ENCODE measurements at regions not wholly inside any gene's neighbourhood (a gene's known extent, or its start where the extent isn't known, plus 50 kb on each side); places are given as distances from the start of the nearest gene placed in this dataset.

DNA sequence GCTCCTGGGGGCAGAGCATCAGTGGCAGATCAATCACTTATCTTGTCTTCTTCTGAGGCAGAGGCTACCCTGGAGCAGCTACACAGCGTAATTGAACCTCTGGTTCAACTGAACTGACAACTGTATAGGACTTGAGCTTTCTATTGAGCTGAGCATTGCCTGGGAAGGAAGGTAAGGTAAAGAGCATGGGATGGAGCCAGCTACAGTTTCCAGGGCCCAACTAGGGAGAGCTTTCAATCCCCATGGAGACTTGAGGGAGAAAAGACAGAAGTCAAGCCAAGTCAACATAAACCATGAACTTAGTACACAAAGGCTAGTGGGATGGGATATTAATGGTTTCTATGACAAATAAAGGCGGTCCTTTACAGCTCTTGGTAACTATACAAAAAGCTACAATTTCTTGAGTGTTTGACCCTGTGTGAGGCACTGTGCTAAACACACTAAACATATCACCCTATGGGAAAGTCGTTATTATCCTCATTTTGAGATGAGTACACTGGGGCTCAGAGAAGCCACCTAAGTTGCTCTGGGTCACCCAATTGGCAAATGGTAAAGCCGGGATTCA is 140.7 kb upstream of the SLC22A23 start (continued):
- no peak for TF ChIP-seq STAT6 (CRISPR knock-in tag; conservative IDR thresholded peaks at IDR 0.05; ENCODE audit: low read depth)
- no peak for TF ChIP-seq NR3C1 (CRISPR knock-in tag; conservative IDR thresholded peaks at IDR 0.05; ENCODE audit: low read depth)
- TF ChIP-seq ELF4 (CRISPR knock-in tag; IDR thresholded peaks at IDR 0.05; ENCODE audit: low read depth): no peak
- TF ChIP-seq ZNF138 (CRISPR knock-in tag; conservative IDR thresholded peaks at IDR 0.05): no peak
- no peak for TF ChIP-seq AR (CRISPR knock-in tag; IDR thresholded peaks at IDR 0.05)
- no peak for TF ChIP-seq ZNF396 (CRISPR knock-in tag; IDR thresholded peaks at IDR 0.05; ENCODE audit: borderline replicate concordance)
- TF ChIP-seq, protein P1, sequence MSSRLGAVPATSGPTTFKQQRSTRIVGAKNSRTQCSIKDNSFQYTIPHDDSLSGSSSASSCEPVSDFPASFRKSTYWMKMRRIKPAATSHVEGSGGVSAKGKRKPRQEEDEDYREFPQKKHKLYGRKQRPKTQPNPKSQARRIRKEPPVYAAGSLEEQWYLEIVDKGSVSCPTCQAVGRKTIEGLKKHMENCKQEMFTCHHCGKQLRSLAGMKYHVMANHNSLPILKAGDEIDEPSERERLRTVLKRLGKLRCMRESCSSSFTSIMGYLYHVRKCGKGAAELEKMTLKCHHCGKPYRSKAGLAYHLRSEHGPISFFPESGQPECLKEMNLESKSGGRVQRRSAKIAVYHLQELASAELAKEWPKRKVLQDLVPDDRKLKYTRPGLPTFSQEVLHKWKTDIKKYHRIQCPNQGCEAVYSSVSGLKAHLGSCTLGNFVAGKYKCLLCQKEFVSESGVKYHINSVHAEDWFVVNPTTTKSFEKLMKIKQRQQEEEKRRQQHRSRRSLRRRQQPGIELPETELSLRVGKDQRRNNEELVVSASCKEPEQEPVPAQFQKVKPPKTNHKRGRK (CRISPR knock-in tag; IDR thresholded peaks at IDR 0.05; ENCODE audit: borderline replicate concordance): no peak

GRCh38 chr6:3596766-3597165 is 139.9 kb upstream of the SLC22A23 start:
- peaks cover 3% of the 10 kb centered on the region; the same call in 1 of the 2 replicates for H3K27me3 Mint-ChIP-seq (ENCODE audit: low read depth)
- peaks cover 6% of the 10 kb centered on the region; the same call in 1 of the 2 replicates for H3K36me3 Mint-ChIP-seq
- H3K4me1 Mint-ChIP-seq: no peaks in the 10 kb centered on the region
- H3K27ac Mint-ChIP-seq: no peak overlapping the region
- ChIA-PET POLR2A (no interaction called here), CTCF (interaction anchor here (1.3 kb wide), 2 partner anchors 28 to 345 kb away, joined by 3 read pairs; no protein-coding TSS in a partner anchor)
- H3K9me3 Mint-ChIP-seq: peaks cover 9% of the 10 kb centered on the region
- DNase-seq (ENCODE audit: low spot score): no peak
- H3K4me3 Mint-ChIP-seq: no peak overlapping the region
- ATAC-seq: no peak
- TF ChIP-seq ZNF219 (CRISPR knock-in tag; IDR thresholded peaks at IDR 0.05; ENCODE audit: borderline replicate concordance): no peak
- TF ChIP-seq SOX15 (CRISPR knock-in tag; IDR thresholded peaks at IDR 0.05): no peak
- TF ChIP-seq STAT6 (CRISPR knock-in tag; conservative IDR thresholded peaks at IDR 0.05; ENCODE audit: low read depth): no peak
- TF ChIP-seq, protein P2, sequence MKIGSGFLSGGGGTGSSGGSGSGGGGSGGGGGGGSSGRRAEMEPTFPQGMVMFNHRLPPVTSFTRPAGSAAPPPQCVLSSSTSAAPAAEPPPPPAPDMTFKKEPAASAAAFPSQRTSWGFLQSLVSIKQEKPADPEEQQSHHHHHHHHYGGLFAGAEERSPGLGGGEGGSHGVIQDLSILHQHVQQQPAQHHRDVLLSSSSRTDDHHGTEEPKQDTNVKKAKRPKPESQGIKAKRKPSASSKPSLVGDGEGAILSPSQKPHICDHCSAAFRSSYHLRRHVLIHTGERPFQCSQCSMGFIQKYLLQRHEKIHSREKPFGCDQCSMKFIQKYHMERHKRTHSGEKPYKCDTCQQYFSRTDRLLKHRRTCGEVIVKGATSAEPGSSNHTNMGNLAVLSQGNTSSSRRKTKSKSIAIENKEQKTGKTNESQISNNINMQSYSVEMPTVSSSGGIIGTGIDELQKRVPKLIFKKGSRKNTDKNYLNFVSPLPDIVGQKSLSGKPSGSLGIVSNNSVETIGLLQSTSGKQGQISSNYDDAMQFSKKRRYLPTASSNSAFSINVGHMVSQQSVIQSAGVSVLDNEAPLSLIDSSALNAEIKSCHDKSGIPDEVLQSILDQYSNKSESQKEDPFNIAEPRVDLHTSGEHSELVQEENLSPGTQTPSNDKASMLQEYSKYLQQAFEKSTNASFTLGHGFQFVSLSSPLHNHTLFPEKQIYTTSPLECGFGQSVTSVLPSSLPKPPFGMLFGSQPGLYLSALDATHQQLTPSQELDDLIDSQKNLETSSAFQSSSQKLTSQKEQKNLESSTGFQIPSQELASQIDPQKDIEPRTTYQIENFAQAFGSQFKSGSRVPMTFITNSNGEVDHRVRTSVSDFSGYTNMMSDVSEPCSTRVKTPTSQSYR (CRISPR knock-in tag; IDR thresholded peaks at IDR 0.05): no peak
- no peak for TF ChIP-seq CBFB (CRISPR knock-in tag; IDR thresholded peaks at IDR 0.05; ENCODE audit: low read depth)
- TF ChIP-seq NFYB (CRISPR knock-in tag; conservative IDR thresholded peaks at IDR 0.05; ENCODE audit: low read depth): no peak
- no peak for TF ChIP-seq CTCF (IDR thresholded peaks at IDR 0.05)
- no peak for TF ChIP-seq AR (CRISPR knock-in tag; IDR thresholded peaks at IDR 0.05)
- no peak for TF ChIP-seq USF2 (CRISPR knock-in tag; IDR thresholded peaks at IDR 0.05)
- no peak for TF ChIP-seq ESRRA (CRISPR knock-in tag; IDR thresholded peaks at IDR 0.05; ENCODE audit: borderline replicate concordance)

All from WTC11 (cell line).